HCT116 (cell line): ENCODE measurements at regions not wholly inside any gene's neighbourhood (a gene's known extent, or its start where the extent isn't known, plus 50 kb on each side); places are given as distances from the start of the nearest gene placed in this dataset.

Experiments
- ATAC-seq: fragments of 200-7000 bp; cut with Tn5 transposase; 2 replicates; pipeline ENCODE4 v1.9.1; 2020; ENCODE audit warnings: mild to moderate bottlenecking, moderate library complexity
- BruUV-seq: library from RNA; stranded (reverse); fragments of 400-500 nt; replicated peaks from 2 replicates; lab custom pipeline; 2021; lab: Mats Ljungman, UMichigan
- CTCF ChIA-PET: fragments of 300-600 bp; sonication (Branson Sonifier 250); formaldehyde crosslinking; loops from one replicate; lab custom pipeline; 2021; ENCODE audit warnings: antibody characterized with exemption; lab: Charles Lee
- POLR2A ChIA-PET: fragments of 300-600, 350-600 bp; sonication (Branson Sonifier 250); formaldehyde crosslinking; loops from one replicate; lab custom pipeline; 2021; ENCODE audit warnings: antibody characterized with exemption; lab: Charles Lee
- RAD21 ChIA-PET, 2 experiments: fragments of 300-600 bp; sonication (Branson Sonifier 250); formaldehyde crosslinking; loops; one replicate each; lab custom pipeline; 2023; ENCODE audit warnings: low total read pairs in 2 of 2; ENCODE audit not compliant: uncharacterized antibody in 2 of 2, unreplicated experiment in 2 of 2, low non-redundant PET in 1 of 2; lab: Charles Lee
- DNase-seq: peaks from one replicate; pipeline ENCODE4 v3.0.0-alpha.2; 2010; ENCODE audit warnings: low read depth, low spot score
- H2AFZ ChIP-seq: fragments of 200-600 bp; shearing (Covaris generic), sonication (generic); 2 replicates; pipeline ENCODE4 v1.6.1; 2017; ENCODE audit warnings: low read depth, mixed run types, mixed read lengths, antibody characterized with exemption, low read length; ENCODE audit not compliant: poor library complexity, severe bottlenecking
- H3K27ac ChIP-seq: 2 replicates; pipeline ENCODE4 v1.5.1; 2012; ENCODE audit warnings: low read depth, low read length
- H3K27me3 ChIP-seq: fragments of 200-600 bp; sonication (generic); 2 replicates; pipeline ENCODE4 v1.6.1; 2016; ENCODE audit warnings: mixed run types, low read length, mixed read lengths; ENCODE audit not compliant: insufficient read depth
- H3K36me3 ChIP-seq, 2 experiments: fragments of 200-500 bp in 1 of 2; fragments of 200-600 bp in 1 of 2; sonication (Bioruptor generic) in 1 of 2; sonication (generic) in 1 of 2; 2 replicates each; pipeline versions ENCODE4 v1.5.1 to v1.6.1; 2014 to 2016; ENCODE audit warnings: low read length in 2 of 2, inconsistent platforms in 1 of 2, mixed read lengths in 1 of 2, mixed run types in 1 of 2; ENCODE audit not compliant: insufficient read depth in 2 of 2, control insufficient read depth in 1 of 2
- H3K4me1 ChIP-seq, 2 experiments: fragments of 200-600 bp in 1 of 2; sonication (generic) in 1 of 2; 2 replicates each; pipeline versions ENCODE4 v1.5.1 to v1.6.1; 2012 to 2017; ENCODE audit warnings: low read length in 2 of 2, inconsistent platforms in 1 of 2, mild to moderate bottlenecking in 1 of 2, mixed read lengths in 1 of 2, mixed run types in 1 of 2, moderate library complexity in 1 of 2; ENCODE audit not compliant: insufficient read depth in 2 of 2, control insufficient read depth in 1 of 2
- H3K4me2 ChIP-seq: fragments of 200-600 bp; sonication (generic); 2 replicates; pipeline ENCODE4 v1.6.1; 2017; ENCODE audit warnings: mixed run types, low read length, mixed read lengths
- H3K4me3 ChIP-seq, 2 experiments: fragments of 200-600 bp in 1 of 2; sonication (generic) in 1 of 2; replicated peaks in 1 of 2; 2 replicates each; pipeline ENCODE4 v1.5.1; 2011 to 2016; ENCODE audit warnings: low read length in 2 of 2, control low read depth in 1 of 2, low read depth in 1 of 2, mild to moderate bottlenecking in 1 of 2, mixed read lengths in 1 of 2, mixed run types in 1 of 2
- H3K79me2 ChIP-seq: fragments of 200-600 bp; sonication (generic); 2 replicates; pipeline ENCODE4 v1.6.1; 2017; ENCODE audit warnings: mild to moderate bottlenecking, mixed run types, low read length, moderate library complexity, mixed read lengths; ENCODE audit not compliant: insufficient read depth
- H3K9ac ChIP-seq: fragments of 200-600 bp; sonication (generic); 2 replicates; pipeline ENCODE4 v1.6.1; 2016; ENCODE audit warnings: low read length, mixed read lengths
- H3K9me2 ChIP-seq: fragments of 200-600 bp; sonication (generic), shearing (Covaris generic); 2 replicates; pipeline ENCODE4 v1.6.1; 2017; ENCODE audit warnings: mixed run types, mild to moderate bottlenecking, moderate library complexity; ENCODE audit not compliant: insufficient read depth
- H3K9me3 ChIP-seq, 2 experiments: fragments of 200-500 bp in 1 of 2; fragments of 200-600 bp in 1 of 2; sonication (Bioruptor generic) in 1 of 2; sonication (generic) in 1 of 2; 2 replicates each; pipeline ENCODE4 v1.6.1; 2014 to 2017; ENCODE audit warnings: low read length in 2 of 2, mixed read lengths in 2 of 2, inconsistent platforms in 1 of 2, low read depth in 1 of 2, mild to moderate bottlenecking in 1 of 2, mixed run types in 1 of 2, moderate library complexity in 1 of 2; ENCODE audit not compliant: control insufficient read depth in 1 of 2, insufficient read depth in 1 of 2
- H4K20me1 ChIP-seq: fragments of 200-600 bp; sonication (generic), shearing (Covaris generic); 2 replicates; pipeline ENCODE4 v1.6.1; 2017; ENCODE audit warnings: mixed run types, mild to moderate bottlenecking, moderate library complexity; ENCODE audit not compliant: insufficient read depth
- CBX3 ChIP-seq: IDR thresholded peaks from 2 replicates; pipeline ENCODE4 v1.6.1; 2012; ENCODE audit warnings: low read depth
- CEBPB ChIP-seq: IDR thresholded peaks from 2 replicates; pipeline ENCODE4 v1.6.1; 2012; ENCODE audit warnings: low read depth
- ELF1 ChIP-seq: IDR thresholded peaks from 2 replicates; pipeline ENCODE4 v1.6.1; 2012; ENCODE audit warnings: low read depth, borderline replicate concordance
- EZH2phosphoT487 ChIP-seq: fragments of 200-600 bp; IDR thresholded peaks from 2 replicates; pipeline ENCODE4 v1.6.1; 2018; ENCODE audit warnings: antibody characterized with exemption, borderline replicate concordance
- RAD21 ChIP-seq: IDR thresholded peaks from 2 replicates; pipeline ENCODE4 v1.6.1; 2012; ENCODE audit warnings: low read depth, mild to moderate bottlenecking
- SIN3A ChIP-seq: IDR thresholded peaks from 2 replicates; pipeline ENCODE4 v1.6.1; 2012; ENCODE audit warnings: low read depth
- SRF ChIP-seq: IDR thresholded peaks from 2 replicates; pipeline ENCODE4 v1.6.1; 2012; ENCODE audit warnings: low read depth
- TCF7L2 ChIP-seq: IDR thresholded peaks from 2 replicates; pipeline ENCODE4 v1.7.0; 2011; ENCODE audit warnings: borderline replicate concordance, inconsistent platforms; ENCODE audit not compliant: insufficient read depth, insufficient read length; ENCODE audit errors: extremely low read depth
- YY1 ChIP-seq: IDR thresholded peaks from 2 replicates; pipeline ENCODE4 v1.6.1; 2011; ENCODE audit warnings: low read length, low read depth, moderate library complexity, mild to moderate bottlenecking; ENCODE audit not compliant: insufficient replicate concordance; ENCODE audit errors: extremely low read depth
- ZFX ChIP-seq: fragments of 450-650 bp; IDR thresholded peaks from 2 replicates; pipeline ENCODE4 v1.6.1; 2017
- ZNF274 ChIP-seq: fragments of 200-500 bp; sonication (Bioruptor generic); IDR thresholded peaks from 2 replicates; pipeline ENCODE4 v1.6.1; 2014; ENCODE audit warnings: mild to moderate bottlenecking, low read depth, low read length, inconsistent platforms
- intact Hi-C: fragments of 100-400 bp; cut with micrococcal nuclease; formaldehyde crosslinking; loops from 2 replicates; pipeline ENCODE4 v1.10.0; 2022
- TF ChIP-seq, protein P1 (sequence below): IDR thresholded peaks from 2 replicates; pipeline ENCODE4 v1.6.1; 2012; ENCODE audit warnings: low read depth
- TF ChIP-seq, protein P2 (sequence below), 3 experiments: fragments of 200-600 bp in 1 of 3; sonication (generic) in 1 of 3; IDR thresholded peaks in 2 of 3; conservative IDR thresholded peaks in 1 of 3; 2 replicates each; pipeline ENCODE4 v1.5.1; 2012 to 2017; ENCODE audit warnings: low read depth in 2 of 3, low read length in 2 of 3, antibody characterized with exemption in 1 of 3, borderline replicate concordance in 1 of 3, control low read depth in 1 of 3, mild to moderate bottlenecking in 1 of 3, mixed read lengths in 1 of 3, mixed run types in 1 of 3, moderate library complexity in 1 of 3; ENCODE audit not compliant: insufficient read depth in 1 of 3

DNA sequence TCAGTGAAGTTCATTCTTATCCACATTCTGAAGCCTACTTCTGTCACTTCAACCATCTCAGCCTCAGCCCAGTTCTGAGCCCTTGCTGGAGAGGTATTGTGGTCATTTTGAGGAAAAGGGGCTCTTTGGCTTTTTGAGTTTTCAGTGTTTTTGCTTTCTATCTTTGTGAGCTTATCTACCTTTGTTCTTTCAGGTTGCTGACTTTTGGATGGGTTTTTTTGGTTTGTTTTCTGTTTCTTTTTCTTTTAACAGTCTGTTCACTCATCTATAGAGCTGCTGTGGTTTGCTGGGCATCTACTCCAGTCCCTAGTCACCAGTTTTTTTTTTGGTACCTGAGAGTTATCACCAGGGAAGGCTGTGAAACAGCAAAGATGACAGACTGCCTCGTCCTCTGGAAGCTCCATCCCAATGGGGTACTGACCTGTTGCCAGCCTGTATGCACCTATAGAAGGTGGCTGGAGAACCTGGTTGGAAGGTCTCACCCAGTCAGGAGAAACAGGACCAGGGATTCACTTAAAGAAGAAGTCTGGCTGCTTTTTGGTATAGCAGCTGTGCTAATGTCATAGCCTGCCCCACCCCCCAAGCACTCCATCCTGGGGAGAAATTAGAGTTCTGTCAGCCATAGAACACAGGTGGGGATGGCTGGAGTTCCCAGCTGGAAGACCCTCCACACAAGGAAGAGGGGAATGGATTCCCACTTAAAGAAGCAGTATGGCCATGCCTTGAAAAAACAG is 138.6 kb upstream of the TSLP start:
- Histone ChIP-seq H3K4me3 (no peak overlapping the region), H4K20me1 (no peaks in the 10 kb centered on the region), H3K9me2 (no peaks in the 10 kb centered on the region), H3K4me1 (no peaks in the 10 kb centered on the region)
- RAD21 ChIA-PET = no interaction called here
- TF ChIP-seq ZFX (no peak), RAD21 (no peak), ELF1 (no peak), CBX3 (no peak), YY1 (no peak), EZH2phosphoT487 (no peak), TCF7L2 (no peak), CEBPB (no peak), SRF (no peak), ZNF274 (no peak), SIN3A (no peak)
- TF ChIP-seq, protein P1, sequence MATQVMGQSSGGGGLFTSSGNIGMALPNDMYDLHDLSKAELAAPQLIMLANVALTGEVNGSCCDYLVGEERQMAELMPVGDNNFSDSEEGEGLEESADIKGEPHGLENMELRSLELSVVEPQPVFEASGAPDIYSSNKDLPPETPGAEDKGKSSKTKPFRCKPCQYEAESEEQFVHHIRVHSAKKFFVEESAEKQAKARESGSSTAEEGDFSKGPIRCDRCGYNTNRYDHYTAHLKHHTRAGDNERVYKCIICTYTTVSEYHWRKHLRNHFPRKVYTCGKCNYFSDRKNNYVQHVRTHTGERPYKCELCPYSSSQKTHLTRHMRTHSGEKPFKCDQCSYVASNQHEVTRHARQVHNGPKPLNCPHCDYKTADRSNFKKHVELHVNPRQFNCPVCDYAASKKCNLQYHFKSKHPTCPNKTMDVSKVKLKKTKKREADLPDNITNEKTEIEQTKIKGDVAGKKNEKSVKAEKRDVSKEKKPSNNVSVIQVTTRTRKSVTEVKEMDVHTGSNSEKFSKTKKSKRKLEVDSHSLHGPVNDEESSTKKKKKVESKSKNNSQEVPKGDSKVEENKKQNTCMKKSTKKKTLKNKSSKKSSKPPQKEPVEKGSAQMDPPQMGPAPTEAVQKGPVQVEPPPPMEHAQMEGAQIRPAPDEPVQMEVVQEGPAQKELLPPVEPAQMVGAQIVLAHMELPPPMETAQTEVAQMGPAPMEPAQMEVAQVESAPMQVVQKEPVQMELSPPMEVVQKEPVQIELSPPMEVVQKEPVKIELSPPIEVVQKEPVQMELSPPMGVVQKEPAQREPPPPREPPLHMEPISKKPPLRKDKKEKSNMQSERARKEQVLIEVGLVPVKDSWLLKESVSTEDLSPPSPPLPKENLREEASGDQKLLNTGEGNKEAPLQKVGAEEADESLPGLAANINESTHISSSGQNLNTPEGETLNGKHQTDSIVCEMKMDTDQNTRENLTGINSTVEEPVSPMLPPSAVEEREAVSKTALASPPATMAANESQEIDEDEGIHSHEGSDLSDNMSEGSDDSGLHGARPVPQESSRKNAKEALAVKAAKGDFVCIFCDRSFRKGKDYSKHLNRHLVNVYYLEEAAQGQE = no peak
- TF ChIP-seq, protein P2, sequence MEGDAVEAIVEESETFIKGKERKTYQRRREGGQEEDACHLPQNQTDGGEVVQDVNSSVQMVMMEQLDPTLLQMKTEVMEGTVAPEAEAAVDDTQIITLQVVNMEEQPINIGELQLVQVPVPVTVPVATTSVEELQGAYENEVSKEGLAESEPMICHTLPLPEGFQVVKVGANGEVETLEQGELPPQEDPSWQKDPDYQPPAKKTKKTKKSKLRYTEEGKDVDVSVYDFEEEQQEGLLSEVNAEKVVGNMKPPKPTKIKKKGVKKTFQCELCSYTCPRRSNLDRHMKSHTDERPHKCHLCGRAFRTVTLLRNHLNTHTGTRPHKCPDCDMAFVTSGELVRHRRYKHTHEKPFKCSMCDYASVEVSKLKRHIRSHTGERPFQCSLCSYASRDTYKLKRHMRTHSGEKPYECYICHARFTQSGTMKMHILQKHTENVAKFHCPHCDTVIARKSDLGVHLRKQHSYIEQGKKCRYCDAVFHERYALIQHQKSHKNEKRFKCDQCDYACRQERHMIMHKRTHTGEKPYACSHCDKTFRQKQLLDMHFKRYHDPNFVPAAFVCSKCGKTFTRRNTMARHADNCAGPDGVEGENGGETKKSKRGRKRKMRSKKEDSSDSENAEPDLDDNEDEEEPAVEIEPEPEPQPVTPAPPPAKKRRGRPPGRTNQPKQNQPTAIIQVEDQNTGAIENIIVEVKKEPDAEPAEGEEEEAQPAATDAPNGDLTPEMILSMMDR (IDR thresholded peaks at IDR 0.05 in 2 of 3, conservative IDR thresholded peaks at IDR 0.05 in 1 of 3; ENCODE audit: borderline replicate concordance in 1 of 3, insufficient read depth in 1 of 3, low read depth in 2 of 3, low read length in 2 of 3) = no peak
- TF ChIP-seq, all 23 proteins: peak for 0
- no peaks in the 10 kb centered on the region for H3K79me2 ChIP-seq
- DNase-seq (no peak), ATAC-seq (no peak)
- BruUV-seq = no TSS peak
- H3K27me3 ChIP-seq = no peaks in the 10 kb centered on the region
- no peaks in the 10 kb centered on the region for H3K9me3 ChIP-seq
- H3K9ac ChIP-seq = no peak overlapping the region
- POLR2A ChIA-PET = interaction anchor here (0.6 kb wide), 1 partner anchor 30 kb away, joined by 3 read pairs; no protein-coding TSS in a partner anchor
- no peaks in the 10 kb centered on the region for H3K36me3 ChIP-seq
- CTCF ChIA-PET = no interaction called here
- intact Hi-C loops = no loop called here
- no peak overlapping the region for H3K27ac ChIP-seq
- H3K4me2 ChIP-seq = no peak overlapping the region
- H2AFZ ChIP-seq = no peak overlapping the region
